ENCODE measurements at regions not wholly inside any gene's neighbourhood (a gene's known extent, or its start where the extent isn't known, plus 50 kb on each side); places are given as distances from the start of the nearest gene placed in this dataset.
"Not testable (repeated sequence)": the region's sequence is repeated elsewhere in the genome, so short reads cannot be mapped to it uniquely, and the experiment has no call there.

- no peak for DNase-seq
These were observed 148.1 kb upstream of the NEDD9 start for GRCh38 chr6:11380549-11380948.

- no peak for DNase-seq
These were observed 147.3 kb upstream of the NEDD9 start for GRCh38 chr6:11379805-11380204.

GRCh38 chr6:11378639-11379038, 146.2 kb upstream of the NEDD9 start:
- DNase-seq: no peak

GRCh38 chr6:11374036-11375010, 141.9 kb upstream of the NEDD9 start:
- peak; percentile 52 to 55 for DNase-seq

GRCh38 chr6:11373208-11373607, 140.7 kb upstream of the NEDD9 start:
- no peak for DNase-seq

- DNase-seq: not testable (repeated sequence)
These were observed 139.8 kb upstream of the NEDD9 start for GRCh38 chr6:11372186-11372790.

- DNase-seq: no peak
These were observed 137.9 kb upstream of the NEDD9 start for GRCh38 chr6:11370191-11371018.

- peak; percentile 32 to 43 for DNase-seq
These were observed 136.3 kb upstream of the NEDD9 start for GRCh38 chr6:11368760-11369159.

- no peak for DNase-seq
These were observed 135.8 kb upstream of the NEDD9 start for GRCh38 chr6:11368264-11368663.

GRCh38 chr6:11367638-11368199, 135.3 kb upstream of the NEDD9 start:
- DNase-seq: no peak

GRCh38 chr6:11366934-11367637, 134.6 kb upstream of the NEDD9 start:
- DNase-seq: no peak

GRCh38 chr6:11366183-11366933, 133.9 kb upstream of the NEDD9 start:
- peak; percentile 51 to 56 for DNase-seq

GRCh38 chr6:11364971-11365397, 132.5 kb upstream of the NEDD9 start:
- DNase-seq: no peak

GRCh38 chr6:11363881-11364576, 131.6 kb upstream of the NEDD9 start:
- DNase-seq: peak; percentile 67 to 69

- no peak for DNase-seq
These were observed 130.1 kb upstream of the NEDD9 start for GRCh38 chr6:11362564-11362963.

- no peak for DNase-seq
These were observed 126.7 kb upstream of the NEDD9 start for GRCh38 chr6:11358904-11359830.

- no peak for DNase-seq
These were observed 124.8 kb upstream of the NEDD9 start for GRCh38 chr6:11357285-11357684.

GRCh38 chr6:11356404-11357155, 124.1 kb upstream of the NEDD9 start:
- DNase-seq: no peak

- peak; percentile 71 to 75 for DNase-seq
These were observed 121.5 kb upstream of the NEDD9 start for GRCh38 chr6:11353921-11354389.

All from activated CD4-positive, alpha-beta T cell treated with anti-CD3 and anti-CD28 coated beads for 4 hours (primary cell).